Spleen (tissue), 7 donors: ENCODE measurements at regions not wholly inside any gene's neighbourhood (a gene's known extent, or its start where the extent isn't known, plus 50 kb on each side); places are given as distances from the start of the nearest gene placed in this dataset.
"Not testable (repeated sequence)": the region's sequence is repeated elsewhere in the genome, so short reads cannot be mapped to it uniquely, and the experiment has no call there.

Source experiments
- POLR2A ChIP-seq, 3 donors: fragments of 450-650 bp; IDR thresholded peaks; one replicate each; pipeline ENCODE4 v1.5.1; 2017; ENCODE audit warnings: antibody characterized with exemption in 3 of 3, mild to moderate bottlenecking in 1 of 3
- POLR2AphosphoS5 ChIP-seq, 3 donors: sonication (generic); formaldehyde crosslinking; IDR thresholded peaks; one replicate each; pipeline ENCODE4 v1.5.1; 2017; ENCODE audit warnings: antibody characterized with exemption in 3 of 3
- TF ChIP-seq, protein P1 (sequence below), 11 experiments: fragments of 200-600 bp in 7 of 11; fragments of 450-650 bp in 4 of 11; sonication (generic) in 4 of 11; IDR thresholded peaks in 8 of 11; conservative IDR thresholded peaks in 3 of 11; 1 replicate in 7 of 11; 2 replicates in 4 of 11; pipeline versions ENCODE4 v1.4.0 to v1.8.0; 2016 to 2021; ENCODE audit warnings: antibody characterized with exemption in 11 of 11, inconsistent platforms in 4 of 11, mild to moderate bottlenecking in 1 of 11
- donor health status: DM: no; HTN: no; CAD: no; lungs with moderate emphysema.
- donor health status: DM: no; HTN: no; CAD: no.
- donor health status: DM: no; HTN: no; CAD: no.

DNA sequence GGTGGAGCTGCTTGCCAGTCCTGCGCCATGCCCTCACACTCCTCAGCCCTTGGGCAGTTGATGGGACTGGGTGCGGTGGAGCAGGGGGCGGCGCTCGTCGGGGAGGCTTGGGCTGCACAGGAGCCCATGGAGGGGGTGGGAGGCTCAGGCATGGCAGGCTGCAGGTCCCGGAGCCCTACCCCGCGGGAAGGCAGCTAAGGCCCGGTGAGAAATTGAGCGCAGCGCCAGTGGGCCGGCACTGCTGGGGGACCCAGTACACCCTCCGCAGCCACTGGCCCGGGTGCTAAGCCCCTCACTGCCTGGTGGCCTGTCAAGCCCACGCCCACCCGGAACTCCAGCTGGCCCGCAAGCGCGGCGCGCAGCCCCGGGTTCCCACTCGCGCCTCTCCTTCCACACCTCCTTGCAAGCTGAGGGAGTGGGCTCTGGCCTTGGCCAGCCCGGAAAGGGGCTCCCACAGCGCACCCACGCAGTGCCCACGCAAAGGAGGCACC lies 87.1 kb upstream of the BCHE start:
- not testable (repeated sequence) for TF ChIP-seq POLR2AphosphoS5, POLR2A (IDR thresholded peaks at IDR 0.05)
- TF ChIP-seq, protein P1, sequence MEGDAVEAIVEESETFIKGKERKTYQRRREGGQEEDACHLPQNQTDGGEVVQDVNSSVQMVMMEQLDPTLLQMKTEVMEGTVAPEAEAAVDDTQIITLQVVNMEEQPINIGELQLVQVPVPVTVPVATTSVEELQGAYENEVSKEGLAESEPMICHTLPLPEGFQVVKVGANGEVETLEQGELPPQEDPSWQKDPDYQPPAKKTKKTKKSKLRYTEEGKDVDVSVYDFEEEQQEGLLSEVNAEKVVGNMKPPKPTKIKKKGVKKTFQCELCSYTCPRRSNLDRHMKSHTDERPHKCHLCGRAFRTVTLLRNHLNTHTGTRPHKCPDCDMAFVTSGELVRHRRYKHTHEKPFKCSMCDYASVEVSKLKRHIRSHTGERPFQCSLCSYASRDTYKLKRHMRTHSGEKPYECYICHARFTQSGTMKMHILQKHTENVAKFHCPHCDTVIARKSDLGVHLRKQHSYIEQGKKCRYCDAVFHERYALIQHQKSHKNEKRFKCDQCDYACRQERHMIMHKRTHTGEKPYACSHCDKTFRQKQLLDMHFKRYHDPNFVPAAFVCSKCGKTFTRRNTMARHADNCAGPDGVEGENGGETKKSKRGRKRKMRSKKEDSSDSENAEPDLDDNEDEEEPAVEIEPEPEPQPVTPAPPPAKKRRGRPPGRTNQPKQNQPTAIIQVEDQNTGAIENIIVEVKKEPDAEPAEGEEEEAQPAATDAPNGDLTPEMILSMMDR (IDR thresholded peaks at IDR 0.05 in 8 of 11, conservative IDR thresholded peaks at IDR 0.05 in 3 of 11): not testable (repeated sequence)
